KG1 (cell line): ENCODE measurements at regions not wholly inside any gene's neighbourhood (a gene's known extent, or its start where the extent isn't known, plus 50 kb on each side); places are given as distances from the start of the nearest gene placed in this dataset.
"Not testable (repeated sequence)": the region's sequence is repeated elsewhere in the genome, so short reads cannot be mapped to it uniquely, and the experiment has no call there.

ENCODE experiments used
- DNase-seq: peaks from one replicate; lab custom pipeline; 2025; lab: John Stamatoyannopoulos, UW

GRCh38 chr6:158881884-158882283 lies 62.7 kb upstream of the EZR start:
- not testable (repeated sequence) for DNase-seq

- not testable (repeated sequence) for DNase-seq
Measured at GRCh38 chr6:158881276-158881675, 62.1 kb upstream of the EZR start.

- DNase-seq: no peak
Measured at GRCh38 chr6:158879180-158879579, 60.0 kb upstream of the EZR start.

- DNase-seq: no peak
Measured at GRCh38 chr6:158877716-158878115, 58.5 kb upstream of the EZR start.

GRCh38 chr6:158876886-158877285 lies 57.7 kb upstream of the EZR start:
- DNase-seq: no peak

GRCh38 chr6:158870649-158870957 lies 51.4 kb upstream of the EZR start:
- DNase-seq: no peak

GRCh38 chr6:158869826-158870648 lies 50.9 kb upstream of the EZR start:
- DNase-seq: no peak

GRCh38 chr6:158868890-158869825 lies 50.0 kb upstream of the EZR start:
- DNase-seq: peak; percentile 48
